ENCODE measurements at regions not wholly inside any gene's neighbourhood (a gene's known extent, or its start where the extent isn't known, plus 50 kb on each side); places are given as distances from the start of the nearest gene placed in this dataset.

GRCh38 chr17:70251706-70252105 lies 82.4 kb downstream of the KCNJ2 start:
- intact Hi-C loops (cut with DNase I), result no loop called here
- peaks cover 0 to 15% (median 0%) of the 10 kb centered on the region in 11 donors for H3K9me3 ChIP-seq

DNA sequence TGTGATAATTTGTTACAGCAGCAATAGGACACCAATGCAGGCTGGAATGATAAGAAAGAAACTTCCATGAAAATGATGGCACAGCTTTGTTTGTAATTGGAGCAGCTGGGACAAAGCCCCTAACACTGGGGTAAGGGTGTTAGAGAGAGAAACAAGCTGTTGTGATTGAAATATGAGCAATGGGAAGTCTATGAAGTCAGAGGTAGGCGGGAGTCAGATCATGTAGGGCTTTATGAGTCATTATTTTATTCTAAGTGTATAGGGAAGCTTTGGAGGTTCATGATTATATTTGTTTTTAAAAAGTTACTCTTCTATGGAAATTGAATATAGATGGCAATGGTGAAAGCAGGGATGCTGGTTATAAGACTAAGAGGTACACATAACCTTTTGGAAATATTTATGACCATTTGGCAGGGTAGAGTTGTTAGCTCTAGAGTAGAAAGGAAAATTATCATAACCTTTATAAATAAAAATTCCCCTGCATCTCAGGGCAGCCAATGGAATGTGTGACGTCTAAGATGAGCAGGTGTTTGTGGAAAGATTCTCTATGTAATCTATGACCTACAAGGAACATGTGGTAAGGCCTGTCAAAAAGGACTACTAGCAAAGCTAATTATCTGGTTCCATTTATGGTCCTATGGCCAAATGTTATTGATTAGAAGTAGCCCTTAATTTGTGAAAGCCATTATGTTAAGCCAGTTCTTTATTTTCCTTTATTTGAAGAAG lies 85.6 kb downstream of the KCNJ2 start:
- H3K9me3 ChIP-seq, result peaks cover 0 to 2% (median 0%) of the 10 kb centered on the region in 11 donors
- H3K27ac ChIP-seq, result no peak overlapping the region
- no peaks in the 10 kb centered on the region for H3K36me3 ChIP-seq
- ATAC-seq, result no peak
- no peaks in the 10 kb centered on the region for H3K27me3 ChIP-seq
- no peak overlapping the region for H3K4me3 ChIP-seq
- DNase-seq, result no peak
- H3K4me1 ChIP-seq, result no peaks in the 10 kb centered on the region
- intact Hi-C loops (cut with DNase I), result no loop called here
- 85 to 89% methylated on average over 2 of the region's 2 CpGs for whole genome bisulfite sequencing, 2 donors
- TF ChIP-seq, protein P1, sequence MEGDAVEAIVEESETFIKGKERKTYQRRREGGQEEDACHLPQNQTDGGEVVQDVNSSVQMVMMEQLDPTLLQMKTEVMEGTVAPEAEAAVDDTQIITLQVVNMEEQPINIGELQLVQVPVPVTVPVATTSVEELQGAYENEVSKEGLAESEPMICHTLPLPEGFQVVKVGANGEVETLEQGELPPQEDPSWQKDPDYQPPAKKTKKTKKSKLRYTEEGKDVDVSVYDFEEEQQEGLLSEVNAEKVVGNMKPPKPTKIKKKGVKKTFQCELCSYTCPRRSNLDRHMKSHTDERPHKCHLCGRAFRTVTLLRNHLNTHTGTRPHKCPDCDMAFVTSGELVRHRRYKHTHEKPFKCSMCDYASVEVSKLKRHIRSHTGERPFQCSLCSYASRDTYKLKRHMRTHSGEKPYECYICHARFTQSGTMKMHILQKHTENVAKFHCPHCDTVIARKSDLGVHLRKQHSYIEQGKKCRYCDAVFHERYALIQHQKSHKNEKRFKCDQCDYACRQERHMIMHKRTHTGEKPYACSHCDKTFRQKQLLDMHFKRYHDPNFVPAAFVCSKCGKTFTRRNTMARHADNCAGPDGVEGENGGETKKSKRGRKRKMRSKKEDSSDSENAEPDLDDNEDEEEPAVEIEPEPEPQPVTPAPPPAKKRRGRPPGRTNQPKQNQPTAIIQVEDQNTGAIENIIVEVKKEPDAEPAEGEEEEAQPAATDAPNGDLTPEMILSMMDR (IDR thresholded peaks at IDR 0.05), result no peak

More at GRCh38 chr17:70251706-70252105, 82.4 kb downstream of the KCNJ2 start:
- Histone ChIP-seq H3K27ac (no peak overlapping the region), H3K4me1 (no peaks in the 10 kb centered on the region), H3K4me3 (no peak overlapping the region), H3K27me3 (no peaks in the 10 kb centered on the region), H3K36me3 (no peaks in the 10 kb centered on the region)
- DNase-seq (no peak), ATAC-seq (no peak)
- TF ChIP-seq, protein P1 (IDR thresholded peaks at IDR 0.05), result no peak
- WGBS, 2 donors, result 56 to 62% methylated on average over 2 of the region's 2 CpGs

DNA sequence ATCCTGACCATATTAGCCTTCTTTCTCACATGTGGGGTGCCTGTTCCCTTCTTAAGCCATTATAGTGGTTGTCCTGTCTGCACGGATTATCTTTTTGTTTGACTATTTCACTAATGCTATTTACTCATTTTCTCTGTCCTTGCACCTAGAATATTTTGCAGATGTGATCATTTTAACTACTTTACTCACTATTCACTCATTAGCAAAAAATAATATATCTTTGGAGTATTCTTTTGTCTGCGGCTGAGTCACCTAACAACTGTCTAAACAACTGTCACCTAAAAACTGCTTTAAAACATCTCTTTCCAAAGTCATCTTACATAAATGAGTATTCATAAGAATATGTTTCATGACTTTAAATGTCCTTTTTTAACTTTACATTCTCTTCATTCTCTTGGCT lies 87.4 kb downstream of the KCNJ2 start:
- intact Hi-C loops (cut with DNase I), result no loop called here
- H3K4me1 ChIP-seq, result peaks cover 0 to 6% (median 0%) of the 10 kb centered on the region in 9 donors
- H3K36me3 ChIP-seq, result no peaks in the 10 kb centered on the region
- TF ChIP-seq, protein P1 (IDR thresholded peaks at IDR 0.05), result no peak
- DNase-seq (no peak), ATAC-seq (no peak)
- no peak overlapping the region for H3K27ac ChIP-seq
- 96 to 97% methylated on average over 2 of the region's 2 CpGs for WGBS, 2 donors
- no peak overlapping the region for H3K4me3 ChIP-seq
- peaks cover 0 to 2% (median 0%) of the 10 kb centered on the region in 11 donors for H3K9me3 ChIP-seq
- no peaks in the 10 kb centered on the region for H3K27me3 ChIP-seq

- intact Hi-C loops (cut with DNase I), result no loop called here
- peaks cover 0 to 2% (median 0%) of the 10 kb centered on the region in 11 donors for H3K9me3 ChIP-seq
- no peak for DNase-seq
Observed at GRCh38 chr17:70258465-70258864, 89.1 kb downstream of the KCNJ2 start.

More at GRCh38 chr17:70258465-70258864, 89.1 kb downstream of the KCNJ2 start:
- Histone ChIP-seq H3K27ac (no peak overlapping the region), H3K4me3 (no peak overlapping the region), H3K4me1 (peaks cover 0 to 6% (median 0%) of the 10 kb centered on the region in 9 donors), H3K27me3 (no peaks in the 10 kb centered on the region), H3K36me3 (no peaks in the 10 kb centered on the region)
- TF ChIP-seq, protein P1 (IDR thresholded peaks at IDR 0.05), result no peak
- ATAC-seq, result no peak
